Endothelial cell of umbilical vein (primary cell): ENCODE measurements at regions not wholly inside any gene's neighbourhood (a gene's known extent, or its start where the extent isn't known, plus 50 kb on each side); places are given as distances from the start of the nearest gene placed in this dataset.

ENCODE experiments used
- BruUV-seq: library from RNA; stranded (reverse); fragments of 400-500 nt; replicated peaks from 2 replicates; lab custom pipeline; 2021; lab: Mats Ljungman, UMichigan
- CTCF ChIA-PET: fragments of 300-600, 350-600 bp; sonication (Branson Sonifier 250); formaldehyde crosslinking; loops from one replicate; lab custom pipeline; 2021; ENCODE audit warnings: antibody characterized with exemption, inconsistent platforms; lab: Charles Lee
- POLR2A ChIA-PET: fragments of 300-600, 350-600 bp; sonication (Branson Sonifier 250); formaldehyde crosslinking; loops from one replicate; lab custom pipeline; 2021; ENCODE audit warnings: antibody characterized with exemption, inconsistent platforms; lab: Charles Lee
- DNase-seq: peaks from one replicate; pipeline ENCODE4 v3.0.0-alpha.2; 2011; ENCODE audit warnings: low read depth, low spot score
- FAIRE-seq: peaks from 2 replicates; lab custom pipeline; 2011; peaks lifted over from hg19 to GRCh38; lab: Jason Lieb, UNC
- H2AFZ ChIP-seq: 2 replicates; pipeline ENCODE4 v1.6.0; 2012; ENCODE audit warnings: low read depth, low read length, control low read depth, inconsistent platforms
- H3K27ac ChIP-seq: 2 replicates; pipeline ENCODE4 v1.5.1; 2011; ENCODE audit warnings: low read depth, mild to moderate bottlenecking, control low read depth, low read length, moderate library complexity; ENCODE audit not compliant: insufficient read depth
- H3K27me3 ChIP-seq, 2 experiments: 2 replicates each; pipeline versions ENCODE4 v1.6.0 to v1.6.1; 2011; ENCODE audit warnings: low read length in 2 of 2, mixed read lengths in 1 of 2; ENCODE audit not compliant: control insufficient read depth in 2 of 2, insufficient read depth in 2 of 2
- H3K36me3 ChIP-seq, 2 experiments: 2 replicates in 1 of 2; 3 replicates in 1 of 2; pipeline ENCODE4 v1.5.1; 2011; ENCODE audit warnings: low read length in 2 of 2, mild to moderate bottlenecking in 1 of 2, moderate library complexity in 1 of 2; ENCODE audit not compliant: control insufficient read depth in 2 of 2, insufficient read depth in 2 of 2; ENCODE audit errors: extremely low read depth in 1 of 2
- H3K4me1 ChIP-seq: 3 replicates; pipeline ENCODE4 v1.5.1; 2011; ENCODE audit warnings: mild to moderate bottlenecking, low read length; ENCODE audit not compliant: control insufficient read depth, insufficient read depth; ENCODE audit errors: extremely low read depth
- H3K4me2 ChIP-seq: 2 replicates; pipeline ENCODE4 v1.6.1; 2011; ENCODE audit warnings: low read length, control low read depth, mixed read lengths; ENCODE audit not compliant: insufficient read depth
- H3K4me3 ChIP-seq, 3 experiments: fragments of 200-600 bp in 1 of 3; sonication (generic), shearing (Covaris generic) in 1 of 3; replicated peaks in 1 of 3; 2 replicates each; pipeline ENCODE4 v1.5.1; 2011 to 2016; ENCODE audit warnings: control low read depth in 3 of 3, low read length in 3 of 3, mild to moderate bottlenecking in 2 of 3, inconsistent platforms in 1 of 3, low read depth in 1 of 3, moderate library complexity in 1 of 3; ENCODE audit not compliant: insufficient read depth in 1 of 3
- H3K79me2 ChIP-seq: 2 replicates; pipeline ENCODE4 v1.6.0; 2012; ENCODE audit warnings: low read length, inconsistent platforms; ENCODE audit not compliant: control insufficient read depth, insufficient read depth
- H3K9ac ChIP-seq: replicated peaks from 2 replicates; pipeline ENCODE3; 2011; ENCODE audit warnings: low read length, control low read depth; ENCODE audit not compliant: insufficient read depth; ENCODE audit errors: extremely low read depth
- H3K9me1 ChIP-seq: replicated peaks from 3 replicates; pipeline ENCODE4 v1.6.0; 2011; ENCODE audit warnings: mild to moderate bottlenecking, low read length; ENCODE audit not compliant: control insufficient read depth, insufficient read depth; ENCODE audit errors: extremely low read depth
- H3K9me3 ChIP-seq: replicated peaks from 2 replicates; pipeline ENCODE4 v1.5.1; 2012; ENCODE audit warnings: low read length, inconsistent platforms; ENCODE audit not compliant: control insufficient read depth, insufficient read depth
- H4K20me1 ChIP-seq: replicated peaks from 2 replicates; pipeline ENCODE3; 2011; ENCODE audit warnings: mild to moderate bottlenecking, low read length; ENCODE audit not compliant: control insufficient read depth, insufficient read depth; ENCODE audit errors: extremely low read depth
- EZH2 ChIP-seq: IDR thresholded peaks from 2 replicates; pipeline ENCODE4 v1.6.1; 2012; ENCODE audit warnings: borderline replicate concordance, low read depth, mild to moderate bottlenecking, moderate library complexity, low read length, inconsistent platforms; ENCODE audit not compliant: severe bottlenecking
- FOS ChIP-seq: IDR thresholded peaks from 2 replicates; pipeline ENCODE4 v1.6.1; 2011; ENCODE audit warnings: mild to moderate bottlenecking, low read length, moderate library complexity, borderline replicate concordance; ENCODE audit not compliant: insufficient read depth
- GATA2 ChIP-seq: IDR thresholded peaks from 2 replicates; pipeline ENCODE4 v1.7.0; 2011; ENCODE audit warnings: low read depth, mild to moderate bottlenecking, moderate library complexity, mixed read lengths, low read length; ENCODE audit not compliant: insufficient read length, insufficient read depth
- JUN ChIP-seq: IDR thresholded peaks from 2 replicates; pipeline ENCODE4 v1.6.1; 2011; ENCODE audit warnings: borderline replicate concordance, low read depth; ENCODE audit not compliant: insufficient read length, insufficient read depth
- MAX ChIP-seq: IDR thresholded peaks from 2 replicates; pipeline ENCODE4 v1.6.1; 2011; ENCODE audit not compliant: insufficient read depth, insufficient read length
- MYC ChIP-seq: IDR thresholded peaks from one replicate; pipeline ENCODE4 v1.6.1; 2011; ENCODE audit warnings: mild to moderate bottlenecking, low read depth, low read length
- POLR2A ChIP-seq: IDR thresholded peaks from 2 replicates; pipeline ENCODE4 v1.6.1; 2012; ENCODE audit warnings: low read depth, mild to moderate bottlenecking, control low read depth, low read length
- POLR2AphosphoS5 ChIP-seq: IDR thresholded peaks from 2 replicates; pipeline ENCODE4 v1.6.1; 2012; ENCODE audit warnings: low read depth, mild to moderate bottlenecking, control low read depth, low read length, moderate library complexity; ENCODE audit not compliant: insufficient read depth
- dilution Hi-C: fragments of 300-500 bp; cut with MboI; formaldehyde crosslinking; loops from one replicate; pipeline ENCODE4 v1.15.0; 2019; ENCODE audit warnings: low sequenced_read_pairs; ENCODE audit not compliant: extremely low pct_ligation_motif_present
- intact Hi-C: fragments of 100-400 bp; cut with micrococcal nuclease; formaldehyde crosslinking; loops from one replicate; pipeline ENCODE4 v1.10.0; 2022
- TF ChIP-seq, protein P1 (sequence below), 2 donors: IDR thresholded peaks; 1 replicate in 1 of 2; 2 replicates in 1 of 2; pipeline ENCODE4 v1.5.1; 2011; ENCODE audit warnings: low read length in 2 of 2, mild to moderate bottlenecking in 2 of 2, moderate library complexity in 2 of 2, control low read depth in 1 of 2, inconsistent platforms in 1 of 2, low read depth in 1 of 2; ENCODE audit not compliant: insufficient read depth in 1 of 2; ENCODE audit errors: extremely low read depth in 1 of 2

GRCh38 chr5:25427240-25427639, 782.5 kb upstream of the CDH10 start:
- BruUV-seq, result no TSS peak
- Histone ChIP-seq H3K27me3 (no peaks in the 10 kb centered on the region), H3K36me3 (no peaks in the 10 kb centered on the region), H3K79me2 (no peaks in the 10 kb centered on the region), H3K4me1 (no peaks in the 10 kb centered on the region), H3K9ac (no peak overlapping the region), H3K4me2 (no peak overlapping the region), H2AFZ (no peak overlapping the region), H3K9me3 (no peaks in the 10 kb centered on the region), H3K27ac (no peak overlapping the region), H4K20me1 (no peaks in the 10 kb centered on the region), H3K9me1 (no peaks in the 10 kb centered on the region), H3K4me3 (no peak overlapping the region)
- FAIRE-seq (no peak), DNase-seq (no peak)
- intact Hi-C loops, result no loop called here
- POLR2A ChIA-PET, result no interaction called here
- dilution Hi-C loops, result no loop called here
- TF ChIP-seq JUN, result no peak
- TF ChIP-seq MYC, result no peak
- no peak for TF ChIP-seq POLR2AphosphoS5
- TF ChIP-seq EZH2, result no peak
- no peak for TF ChIP-seq FOS
- CTCF ChIA-PET, result no interaction called here

DNA sequence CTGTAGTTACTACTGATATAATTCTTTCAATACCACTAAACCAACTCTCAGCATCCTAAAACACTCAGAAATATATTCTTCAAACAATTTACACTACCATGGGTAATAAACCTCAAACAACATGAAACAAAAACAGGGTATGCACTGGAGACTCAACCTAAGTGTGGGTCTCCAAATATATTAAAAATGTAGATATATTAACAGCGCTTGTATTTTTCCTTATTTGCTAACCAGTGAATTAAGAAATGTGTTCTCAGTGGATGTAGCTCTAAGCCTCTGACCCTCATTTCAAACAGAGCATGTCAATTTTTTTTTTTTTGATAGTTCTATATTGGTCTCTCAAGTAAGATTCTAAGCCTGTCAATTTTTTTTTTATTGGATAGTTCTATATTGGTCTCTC, 778.5 kb upstream of the CDH10 start:
- ChIA-PET CTCF (no interaction called here), POLR2A (no interaction called here)
- no peak overlapping the region for H3K4me2 ChIP-seq
- FAIRE-seq (no peak), DNase-seq (no peak)
- H3K36me3 ChIP-seq, result no peaks in the 10 kb centered on the region
- BruUV-seq, result no TSS peak
- H3K9ac ChIP-seq, result no peak overlapping the region
- no peaks in the 10 kb centered on the region for H4K20me1 ChIP-seq
- no peaks in the 10 kb centered on the region for H3K9me1 ChIP-seq
- TF ChIP-seq EZH2, result no peak
- TF ChIP-seq, protein P1, sequence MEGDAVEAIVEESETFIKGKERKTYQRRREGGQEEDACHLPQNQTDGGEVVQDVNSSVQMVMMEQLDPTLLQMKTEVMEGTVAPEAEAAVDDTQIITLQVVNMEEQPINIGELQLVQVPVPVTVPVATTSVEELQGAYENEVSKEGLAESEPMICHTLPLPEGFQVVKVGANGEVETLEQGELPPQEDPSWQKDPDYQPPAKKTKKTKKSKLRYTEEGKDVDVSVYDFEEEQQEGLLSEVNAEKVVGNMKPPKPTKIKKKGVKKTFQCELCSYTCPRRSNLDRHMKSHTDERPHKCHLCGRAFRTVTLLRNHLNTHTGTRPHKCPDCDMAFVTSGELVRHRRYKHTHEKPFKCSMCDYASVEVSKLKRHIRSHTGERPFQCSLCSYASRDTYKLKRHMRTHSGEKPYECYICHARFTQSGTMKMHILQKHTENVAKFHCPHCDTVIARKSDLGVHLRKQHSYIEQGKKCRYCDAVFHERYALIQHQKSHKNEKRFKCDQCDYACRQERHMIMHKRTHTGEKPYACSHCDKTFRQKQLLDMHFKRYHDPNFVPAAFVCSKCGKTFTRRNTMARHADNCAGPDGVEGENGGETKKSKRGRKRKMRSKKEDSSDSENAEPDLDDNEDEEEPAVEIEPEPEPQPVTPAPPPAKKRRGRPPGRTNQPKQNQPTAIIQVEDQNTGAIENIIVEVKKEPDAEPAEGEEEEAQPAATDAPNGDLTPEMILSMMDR (IDR thresholded peaks at IDR 0.05; ENCODE audit: extremely low read depth in 1 of 2, insufficient read depth in 1 of 2, low read depth in 1 of 2, low read length in 2 of 2), result no peak
- no peak for TF ChIP-seq POLR2AphosphoS5
- TF ChIP-seq MYC, result no peak
- no peak for TF ChIP-seq GATA2
- TF ChIP-seq MAX, result no peak
- no peak for TF ChIP-seq JUN
- TF ChIP-seq POLR2A, result no peak
- TF ChIP-seq FOS, result no peak
- peaks cover 1% of the 10 kb centered on the region for H3K9me3 ChIP-seq
- no peaks in the 10 kb centered on the region for H3K4me1 ChIP-seq
- H3K27ac ChIP-seq, result no peak overlapping the region
- intact Hi-C loops, result no loop called here
- H2AFZ ChIP-seq, result no peak overlapping the region
- no peaks in the 10 kb centered on the region for H3K27me3 ChIP-seq
- no peak overlapping the region for H3K4me3 ChIP-seq
- H3K79me2 ChIP-seq, result no peaks in the 10 kb centered on the region
- dilution Hi-C loops, result no loop called here
